Colonic mucosa (tissue), 4 donors: ENCODE measurements at regions not wholly inside any gene's neighbourhood (a gene's known extent, or its start where the extent isn't known, plus 50 kb on each side); places are given as distances from the start of the nearest gene placed in this dataset.

ENCODE experiments used
- DNase-seq: peaks from one replicate; pipeline ENCODE4 v3.0.0-alpha.2; 2020
- H3K27ac ChIP-seq: fragments of 200-600 bp; one replicate; pipeline ENCODE4 v1.8.0; 2021
- H3K27me3 ChIP-seq: fragments of 200-600 bp; one replicate; pipeline ENCODE4 v1.8.0; 2021
- H3K36me3 ChIP-seq: fragments of 200-600 bp; one replicate; pipeline ENCODE4 v1.8.0; 2021
- H3K4me1 ChIP-seq: fragments of 200-600 bp; one replicate; pipeline ENCODE4 v1.8.0; 2021; ENCODE audit warnings: mild to moderate bottlenecking
- H3K4me3 ChIP-seq: fragments of 200-600 bp; one replicate; pipeline ENCODE4 v1.8.0; 2021
- H3K9ac ChIP-seq, 2 donors: one replicate each; pipeline ENCODE4 v1.7.0; 2013; ENCODE audit warnings: control low read depth in 2 of 2, low read depth in 2 of 2, low read length in 2 of 2
- H3K9me3 ChIP-seq: fragments of 200-600 bp; one replicate; pipeline ENCODE4 v1.8.0; 2021
- intact Hi-C: fragments of 100-400 bp; cut with DNase I; formaldehyde crosslinking; loops from one replicate; pipeline ENCODE4 v1.14.1; 2022
- TF ChIP-seq, protein P1 (sequence below): fragments of 200-600 bp; IDR thresholded peaks from one replicate; pipeline ENCODE4 v1.8.0; 2022; ENCODE audit warnings: antibody characterized with exemption, mild to moderate bottlenecking
- donor health status: healthy.
- donor health status: DM: no; HTN: no; CAD: no.
- donor health status: DM: no; HTN: no; CAD: no.

DNA sequence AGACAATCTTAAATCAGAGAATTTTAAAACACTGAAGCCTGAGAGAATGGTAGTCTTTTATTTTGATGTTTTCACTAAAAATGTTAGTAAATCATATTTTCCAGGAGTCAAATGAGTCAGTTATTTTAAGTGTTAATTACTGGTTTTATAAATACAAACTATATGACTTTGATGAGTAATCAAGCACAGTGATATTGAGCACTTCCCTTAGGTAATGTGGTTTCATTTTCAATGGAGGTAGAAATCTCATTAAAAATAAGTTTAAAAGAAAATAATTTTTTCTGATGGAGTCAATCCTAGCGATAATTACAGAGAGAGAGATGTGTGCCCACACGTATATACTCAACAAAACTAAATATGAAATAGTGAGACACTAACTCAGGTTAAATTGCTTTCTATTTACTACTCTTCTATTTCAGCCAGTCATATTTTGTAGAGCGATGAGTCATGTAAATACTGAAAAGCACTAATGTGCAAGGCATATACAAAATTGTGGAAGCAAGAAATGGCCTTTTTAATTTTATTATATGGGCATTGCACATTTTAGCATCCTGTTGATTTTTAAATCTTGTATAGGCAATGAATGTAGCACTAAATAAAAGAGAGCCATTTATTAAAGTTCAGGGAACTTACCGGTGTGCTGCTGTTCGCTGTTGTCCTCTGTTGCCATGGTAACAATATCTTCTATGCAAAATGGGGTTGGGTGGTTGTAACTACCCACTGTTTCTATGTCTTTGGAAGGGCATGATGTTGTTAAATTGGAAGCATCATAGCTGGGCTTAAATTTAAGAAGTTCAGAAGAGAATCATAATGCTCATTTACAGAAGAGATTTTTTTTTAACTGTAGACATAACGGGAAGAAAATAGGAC is 513.7 kb downstream of the TLL1 start:
- Histone ChIP-seq H3K4me1 (no peaks in the 10 kb centered on the region), H3K36me3 (no peaks in the 10 kb centered on the region)

DNA sequence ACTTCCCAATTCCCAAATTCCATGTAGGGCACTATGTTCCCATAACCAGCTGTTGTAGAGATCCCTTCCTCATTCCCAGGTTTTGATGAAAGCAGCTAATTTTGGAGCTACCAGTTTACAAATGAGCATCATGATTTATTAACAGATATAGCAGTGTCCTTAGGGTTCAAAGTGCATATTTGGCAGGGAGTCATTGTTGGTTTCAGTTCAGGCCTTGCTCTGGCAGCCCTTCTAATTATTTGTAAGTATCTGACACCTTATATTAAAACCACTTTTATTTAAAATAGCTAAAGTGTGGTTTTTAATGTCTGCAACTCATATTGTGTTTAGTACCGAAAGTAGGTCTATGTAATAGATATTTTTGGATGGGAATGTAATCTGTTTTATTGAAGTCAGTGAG is 518.5 kb downstream of the TLL1 start:
- H3K4me3 ChIP-seq, result no peak overlapping the region
- no peak for DNase-seq
- no peak overlapping the region for H3K27ac ChIP-seq
- no peaks in the 10 kb centered on the region for H3K4me1 ChIP-seq
- intact Hi-C loops, result no loop called here
- TF ChIP-seq, protein P1, sequence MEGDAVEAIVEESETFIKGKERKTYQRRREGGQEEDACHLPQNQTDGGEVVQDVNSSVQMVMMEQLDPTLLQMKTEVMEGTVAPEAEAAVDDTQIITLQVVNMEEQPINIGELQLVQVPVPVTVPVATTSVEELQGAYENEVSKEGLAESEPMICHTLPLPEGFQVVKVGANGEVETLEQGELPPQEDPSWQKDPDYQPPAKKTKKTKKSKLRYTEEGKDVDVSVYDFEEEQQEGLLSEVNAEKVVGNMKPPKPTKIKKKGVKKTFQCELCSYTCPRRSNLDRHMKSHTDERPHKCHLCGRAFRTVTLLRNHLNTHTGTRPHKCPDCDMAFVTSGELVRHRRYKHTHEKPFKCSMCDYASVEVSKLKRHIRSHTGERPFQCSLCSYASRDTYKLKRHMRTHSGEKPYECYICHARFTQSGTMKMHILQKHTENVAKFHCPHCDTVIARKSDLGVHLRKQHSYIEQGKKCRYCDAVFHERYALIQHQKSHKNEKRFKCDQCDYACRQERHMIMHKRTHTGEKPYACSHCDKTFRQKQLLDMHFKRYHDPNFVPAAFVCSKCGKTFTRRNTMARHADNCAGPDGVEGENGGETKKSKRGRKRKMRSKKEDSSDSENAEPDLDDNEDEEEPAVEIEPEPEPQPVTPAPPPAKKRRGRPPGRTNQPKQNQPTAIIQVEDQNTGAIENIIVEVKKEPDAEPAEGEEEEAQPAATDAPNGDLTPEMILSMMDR, result no peak
- no peaks in the 10 kb centered on the region for H3K9me3 ChIP-seq
- no peaks in the 10 kb centered on the region for H3K27me3 ChIP-seq
- H3K36me3 ChIP-seq, result no peaks in the 10 kb centered on the region
- H3K9ac ChIP-seq, result no peak overlapping the region

More for the DNA sequence above, 513.7 kb downstream of the TLL1 start:
- no peak overlapping the region for H3K4me3 ChIP-seq
- H3K27ac ChIP-seq, result no peak overlapping the region
- DNase-seq, result no peak
- TF ChIP-seq, protein P1, result no peak
- H3K9ac ChIP-seq, result no peak overlapping the region
- intact Hi-C loops, result no loop called here
- no peaks in the 10 kb centered on the region for H3K9me3 ChIP-seq
- no peaks in the 10 kb centered on the region for H3K27me3 ChIP-seq

DNA sequence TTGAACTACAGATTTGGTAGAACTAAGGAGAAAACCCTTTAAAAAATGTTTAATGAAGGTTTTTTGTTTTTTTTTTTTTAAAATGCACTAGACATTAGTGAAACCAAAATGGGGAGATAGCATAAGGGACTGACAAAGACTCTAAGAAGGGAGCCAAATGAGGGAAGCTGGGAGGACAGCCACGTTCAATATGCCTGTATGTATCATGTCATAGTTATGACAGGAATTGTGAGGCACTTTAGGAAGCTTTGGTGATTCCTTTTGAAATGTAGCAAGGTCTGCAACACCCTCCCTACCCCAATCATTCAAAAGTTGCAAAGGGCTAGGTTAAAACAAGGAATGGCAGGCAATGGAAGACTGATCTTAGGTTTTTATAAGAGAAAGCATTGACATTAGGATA is 526.0 kb downstream of the TLL1 start:
- Histone ChIP-seq H3K4me1 (no peaks in the 10 kb centered on the region), H3K36me3 (no peaks in the 10 kb centered on the region), H3K9me3 (no peaks in the 10 kb centered on the region), H3K4me3 (no peak overlapping the region), H3K9ac (no peak overlapping the region), H3K27ac (no peak overlapping the region), H3K27me3 (no peaks in the 10 kb centered on the region)
- no peak for DNase-seq
- intact Hi-C loops, result no loop called here
- TF ChIP-seq, protein P1, result no peak

DNA sequence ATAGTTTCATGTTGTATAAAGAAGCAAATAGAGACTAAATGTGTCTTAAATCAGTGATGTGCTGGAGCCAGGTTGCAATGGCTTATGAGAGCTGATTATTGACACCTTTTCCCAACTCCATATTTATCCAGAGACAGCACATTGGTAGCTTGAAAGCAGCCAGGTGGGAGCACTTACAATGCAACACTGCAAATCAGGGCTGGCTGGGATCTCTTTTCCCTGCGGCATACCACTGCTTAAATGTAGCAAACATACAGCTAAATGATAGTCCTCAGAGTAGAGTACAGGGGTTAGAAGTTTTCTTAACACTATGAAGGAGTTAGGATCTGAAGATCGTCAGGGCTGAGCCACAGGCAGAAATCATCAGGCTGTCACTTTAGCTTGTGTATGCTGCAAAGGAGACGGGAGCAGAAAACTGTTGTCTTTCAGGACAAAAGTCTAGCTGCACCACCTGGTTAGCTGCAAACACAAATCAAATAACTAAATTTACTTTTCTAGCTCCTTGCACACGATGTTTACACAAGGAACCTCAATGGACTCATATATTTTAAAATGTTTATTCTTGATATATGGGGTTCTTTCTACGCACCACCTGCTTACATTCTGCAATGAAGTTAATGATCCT is 527.3 kb downstream of the TLL1 start:
- no peak overlapping the region for H3K27ac ChIP-seq
- no peak overlapping the region for H3K4me3 ChIP-seq
- no peaks in the 10 kb centered on the region for H3K36me3 ChIP-seq
- DNase-seq, result no peak
- intact Hi-C loops, result no loop called here
- H3K4me1 ChIP-seq, result no peaks in the 10 kb centered on the region
- TF ChIP-seq, protein P1, result no peak
- H3K27me3 ChIP-seq, result no peaks in the 10 kb centered on the region
- no peak overlapping the region for H3K9ac ChIP-seq
- H3K9me3 ChIP-seq, result no peaks in the 10 kb centered on the region

DNA sequence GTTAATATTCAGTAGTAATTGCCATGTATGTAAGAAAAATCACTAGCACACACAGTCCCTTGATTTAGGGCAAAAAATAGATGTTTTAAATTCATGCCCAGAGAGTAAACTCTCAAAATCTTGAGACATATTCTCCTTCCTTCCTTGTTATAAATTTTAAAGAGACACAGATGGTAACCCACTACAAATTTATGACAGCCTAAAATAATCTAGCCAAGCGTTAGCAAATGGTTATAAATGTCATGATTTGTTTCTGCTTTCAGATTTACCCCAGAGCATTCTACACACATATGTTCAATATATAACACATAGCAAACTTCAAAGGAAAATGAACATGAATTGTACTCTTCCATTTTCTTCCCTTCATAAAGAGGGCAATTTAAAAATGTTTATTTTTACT is 540.3 kb downstream of the TLL1 start:
- H3K27ac ChIP-seq, result no peak overlapping the region
- TF ChIP-seq, protein P1, result no peak
- no peaks in the 10 kb centered on the region for H3K27me3 ChIP-seq
- no peak for DNase-seq
- no peaks in the 10 kb centered on the region for H3K36me3 ChIP-seq
- intact Hi-C loops, result no loop called here
- no peaks in the 10 kb centered on the region for H3K4me1 ChIP-seq
- no peak overlapping the region for H3K9ac ChIP-seq
- no peaks in the 10 kb centered on the region for H3K9me3 ChIP-seq
- no peak overlapping the region for H3K4me3 ChIP-seq
